SK-MEL-5 (cell line): ENCODE measurements at regions not wholly inside any gene's neighbourhood (a gene's known extent, or its start where the extent isn't known, plus 50 kb on each side); places are given as distances from the start of the nearest gene placed in this dataset.
"Not testable (repeated sequence)": the region's sequence is repeated elsewhere in the genome, so short reads cannot be mapped to it uniquely, and the experiment has no call there.

ENCODE experiments used
- DNase-seq: peaks from one replicate; pipeline ENCODE4 v3.0.0-alpha.2; 2016; ENCODE audit warnings: low read depth, low spot score
- in situ Hi-C: cut with HindIII; loops from 2 replicates; pipeline ENCODE4 v1.10.0; 2016; ENCODE audit warnings: low sequenced_read_pairs, high pct_unique_total_duplicates, low pct_unique_long_range_greater_than_20kb

- in situ Hi-C loops: no loop called here
- no peak for DNase-seq
These were observed 159.4 kb upstream of the FAM3C start for GRCh38 chr7:121555558-121555957.

DNA sequence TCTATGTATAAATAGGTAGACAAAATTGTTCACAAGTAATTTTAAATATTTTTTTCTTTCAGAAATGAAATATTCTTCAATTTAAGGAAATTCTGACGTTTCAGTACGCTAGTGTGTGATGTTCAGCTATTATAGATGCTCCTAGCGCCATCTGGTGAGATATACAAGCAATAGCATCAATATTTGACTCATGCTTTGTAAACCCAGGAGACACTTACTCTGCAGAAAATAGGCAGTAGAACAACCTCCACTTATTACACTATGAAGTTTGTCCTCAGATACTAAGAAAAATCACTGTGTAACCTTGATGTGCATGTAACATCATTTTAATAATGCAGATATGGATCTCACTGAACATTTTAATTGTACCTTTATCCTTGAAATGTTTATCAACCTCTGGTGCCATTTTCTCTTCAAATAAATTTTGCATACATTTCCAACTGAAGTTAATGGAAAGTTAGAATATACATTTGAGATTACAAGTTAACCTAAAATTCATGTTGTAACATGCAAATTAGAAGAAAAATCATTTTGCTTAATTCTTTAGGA, 151.5 kb upstream of the FAM3C start:
- DNase-seq: peak; percentile 81
- in situ Hi-C loops: no loop called here

- DNase-seq: no peak
- in situ Hi-C loops: no loop called here
These were observed 150.8 kb upstream of the FAM3C start for GRCh38 chr7:121546632-121547543.

DNA sequence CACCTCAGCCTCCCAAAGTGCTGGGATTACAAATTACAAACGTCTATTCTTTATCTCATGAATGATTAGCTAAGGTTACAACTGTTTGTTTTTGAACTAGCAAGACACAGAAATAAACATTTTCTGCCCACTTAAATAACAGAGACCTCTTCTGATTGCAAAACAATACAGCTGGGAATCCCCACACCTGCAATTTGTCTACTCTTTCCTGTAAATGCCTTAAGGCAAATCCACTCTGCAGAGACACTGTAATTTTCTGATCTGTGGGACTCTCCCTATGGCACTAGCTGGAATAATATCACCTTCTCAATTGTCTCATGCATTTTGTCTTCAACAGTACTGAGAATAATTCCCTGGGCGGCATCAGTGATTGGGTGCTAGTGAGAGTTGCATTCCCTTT, 149.3 kb upstream of the FAM3C start:
- in situ Hi-C loops: no loop called here

GRCh38 chr7:121544726-121545125, 148.6 kb upstream of the FAM3C start:
- peak; percentile 67 for DNase-seq
- in situ Hi-C loops: no loop called here

More for the DNA sequence above, 149.3 kb upstream of the FAM3C start:
- DNase-seq: no peak

DNA sequence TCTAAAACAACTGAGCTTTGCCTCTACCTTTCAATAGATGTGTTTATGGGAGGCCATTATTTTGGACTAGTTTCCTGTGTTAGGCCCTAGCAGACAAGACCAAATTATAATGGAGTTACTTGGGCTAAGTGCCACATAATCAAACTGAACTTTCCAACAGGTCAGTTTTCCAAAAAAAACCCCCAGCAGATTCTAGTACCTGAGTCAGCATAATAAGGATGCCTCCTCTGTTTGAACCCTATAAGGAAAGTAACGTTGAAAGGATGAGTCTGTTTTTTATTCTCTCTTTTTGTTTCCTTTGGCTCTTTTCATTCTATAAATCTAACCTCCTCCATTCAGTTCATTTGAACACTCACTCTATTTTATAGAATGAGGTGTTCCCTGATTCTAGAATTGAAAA, 148.1 kb upstream of the FAM3C start:
- no peak for DNase-seq
- in situ Hi-C loops: no loop called here

- in situ Hi-C loops: no loop called here
- DNase-seq: peak; percentile 32
These were observed 145.3 kb upstream of the FAM3C start for GRCh38 chr7:121541457-121541856.

GRCh38 chr7:121540138-121540537, 144.0 kb upstream of the FAM3C start:
- in situ Hi-C loops: no loop called here
- no peak for DNase-seq

GRCh38 chr7:121537031-121537430, 140.9 kb upstream of the FAM3C start:
- DNase-seq: no peak
- in situ Hi-C loops: no loop called here

GRCh38 chr7:121531175-121532070, 135.3 kb upstream of the FAM3C start:
- no peak for DNase-seq

DNA sequence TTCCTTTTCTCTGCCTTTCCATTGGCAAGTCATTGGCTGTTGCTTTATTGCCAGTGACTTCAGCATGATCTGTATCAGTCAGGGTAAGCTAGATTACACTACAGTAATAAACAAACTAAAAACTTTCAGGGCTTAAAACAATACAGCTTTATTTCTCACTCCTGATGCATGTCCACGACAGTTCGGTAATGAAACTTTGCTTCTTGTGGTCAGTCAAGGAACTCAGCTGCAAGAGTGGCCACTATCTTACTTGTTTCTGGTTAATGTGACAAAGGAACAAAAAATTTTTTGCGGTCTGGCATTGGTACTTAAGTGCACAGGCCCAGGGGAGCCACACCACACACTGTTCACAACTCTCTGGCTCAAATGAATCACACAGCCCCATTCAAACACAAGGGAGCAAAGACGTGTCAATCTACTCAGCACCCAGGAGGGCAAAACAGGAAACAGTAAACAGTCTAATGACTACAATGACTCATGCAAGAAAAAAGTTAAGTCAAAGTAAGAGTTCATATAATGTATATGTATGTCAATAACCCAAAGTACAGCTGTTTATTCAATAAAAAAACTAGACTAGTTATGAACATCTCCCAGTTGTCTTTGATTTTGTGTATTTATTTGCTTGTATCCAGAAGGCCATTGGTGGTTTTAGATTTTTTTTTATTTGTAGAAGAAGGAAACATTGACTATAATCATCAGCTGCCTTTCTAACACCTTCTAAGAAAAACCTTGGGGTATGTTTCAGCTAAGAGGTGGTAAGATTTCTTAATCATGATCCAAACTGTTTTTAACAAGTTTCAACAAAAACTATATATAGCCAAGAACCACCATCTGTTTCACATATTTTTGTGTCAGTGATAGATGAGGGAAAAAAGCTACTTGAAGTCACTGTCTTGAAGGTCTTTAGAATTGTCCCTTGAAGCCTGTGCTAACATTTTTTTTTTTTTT, 134.4 kb upstream of the FAM3C start:
- DNase-seq: peak; percentile 97
- in situ Hi-C loops: no loop called here

More at GRCh38 chr7:121531175-121532070, 135.3 kb upstream of the FAM3C start:
- in situ Hi-C loops: no loop called here

GRCh38 chr7:121529003-121529402, 132.9 kb upstream of the FAM3C start:
- no peak for DNase-seq
- in situ Hi-C loops: no loop called here

- DNase-seq, in situ Hi-C loops: not testable (repeated sequence)
These were observed 130.1 kb upstream of the FAM3C start for GRCh38 chr7:121526210-121526609.

GRCh38 chr7:121525155-121525819, 129.2 kb upstream of the FAM3C start:
- no peak for DNase-seq
- in situ Hi-C loops: no loop called here

GRCh38 chr7:121521711-121522400, 125.7 kb upstream of the FAM3C start:
- in situ Hi-C loops: no loop called here
- DNase-seq: no peak

- no peak for DNase-seq
- in situ Hi-C loops: no loop called here
These were observed 124.8 kb upstream of the FAM3C start for GRCh38 chr7:121520911-121521310.
